LHCN-M2 (cell line): ENCODE measurements at regions not wholly inside any gene's neighbourhood (a gene's known extent, or its start where the extent isn't known, plus 50 kb on each side); places are given as distances from the start of the nearest gene placed in this dataset.

Experiments used
- DNase-seq: peaks from one replicate; pipeline ENCODE4 v3.0.0-alpha.2; 2012; ENCODE audit warnings: low read depth

DNA sequence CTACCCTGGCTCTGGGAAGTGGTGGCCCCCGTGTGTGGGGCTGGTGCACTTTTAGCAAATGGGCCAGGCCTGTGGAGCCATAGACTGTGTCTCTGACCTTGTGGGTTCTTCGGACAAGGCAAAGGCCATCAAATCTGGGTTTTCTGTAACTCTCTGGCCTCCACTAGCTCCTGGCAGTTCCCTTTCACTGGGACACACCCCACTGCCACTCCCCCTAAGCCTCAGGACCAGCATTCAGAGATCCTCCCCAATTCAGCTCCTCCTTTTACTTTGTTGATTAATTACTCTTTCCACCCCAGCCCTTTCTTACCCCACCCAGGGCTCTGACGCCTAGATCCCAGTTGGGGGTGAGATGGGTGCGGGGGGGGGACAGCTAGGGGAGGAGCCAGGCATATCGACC lies 53.9 kb upstream of the IRX3 start:
- no peak for DNase-seq

DNA sequence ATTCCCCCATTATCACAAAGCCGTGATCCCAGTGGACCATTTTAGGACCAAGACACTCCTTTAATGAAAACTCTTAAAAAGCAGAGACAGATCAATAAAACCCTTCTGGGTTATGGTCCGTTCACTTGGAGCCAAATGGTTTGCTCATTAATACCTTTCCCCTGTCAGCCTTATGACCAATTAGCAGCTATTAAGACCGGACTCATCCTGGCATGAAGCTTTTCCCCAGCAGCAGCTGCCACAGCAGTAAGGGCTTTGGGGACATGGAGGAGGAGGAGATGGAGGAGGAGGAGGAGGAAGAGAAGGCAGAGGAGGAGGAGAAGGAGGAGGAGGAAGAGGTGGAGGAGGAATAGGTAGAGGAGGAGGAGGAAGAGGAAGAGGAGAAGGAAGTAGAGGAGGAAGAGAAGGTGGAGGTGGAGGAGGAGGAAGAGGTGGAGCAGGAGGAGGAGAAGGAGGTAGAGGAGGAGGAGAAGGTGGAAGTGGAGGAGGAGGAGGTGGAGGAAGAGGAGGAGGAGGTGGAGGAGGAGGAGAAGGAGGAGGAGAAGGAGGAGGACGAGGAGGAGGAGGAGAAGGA lies 50.1 kb upstream of the IRX3 start:
- DNase-seq, result no peak
